Mucosa of stomach (tissue), 1 donor: ENCODE measurements at regions not wholly inside any gene's neighbourhood (a gene's known extent, or its start where the extent isn't known, plus 50 kb on each side); places are given as distances from the start of the nearest gene placed in this dataset.
"Not testable (repeated sequence)": the region's sequence is repeated elsewhere in the genome, so short reads cannot be mapped to it uniquely, and the experiment has no call there.

Source experiments
- H3K27me3 ChIP-seq: one replicate; pipeline ENCODE4 v1.7.0; 2013; ENCODE audit warnings: mild to moderate bottlenecking, low read length; ENCODE audit not compliant: control insufficient read depth, insufficient read depth
- H3K36me3 ChIP-seq: one replicate; pipeline ENCODE4 v1.7.0; 2013; ENCODE audit warnings: low read length; ENCODE audit not compliant: control insufficient read depth, insufficient read depth
- H3K4me1 ChIP-seq: one replicate; pipeline ENCODE4 v1.7.0; 2013; ENCODE audit warnings: mild to moderate bottlenecking, low read length; ENCODE audit not compliant: control insufficient read depth, insufficient read depth
- H3K4me3 ChIP-seq: one replicate; pipeline ENCODE4 v1.7.0; 2013; ENCODE audit warnings: low read length
- H3K9ac ChIP-seq: one replicate; pipeline ENCODE4 v1.7.0; 2013; ENCODE audit warnings: mild to moderate bottlenecking, low read length, moderate library complexity
- H3K9me3 ChIP-seq: one replicate; pipeline ENCODE4 v1.7.0; 2013; ENCODE audit warnings: mild to moderate bottlenecking, low read length, moderate library complexity; ENCODE audit not compliant: control insufficient read depth
- donor health status: Pancreatic carcinoma.

DNA sequence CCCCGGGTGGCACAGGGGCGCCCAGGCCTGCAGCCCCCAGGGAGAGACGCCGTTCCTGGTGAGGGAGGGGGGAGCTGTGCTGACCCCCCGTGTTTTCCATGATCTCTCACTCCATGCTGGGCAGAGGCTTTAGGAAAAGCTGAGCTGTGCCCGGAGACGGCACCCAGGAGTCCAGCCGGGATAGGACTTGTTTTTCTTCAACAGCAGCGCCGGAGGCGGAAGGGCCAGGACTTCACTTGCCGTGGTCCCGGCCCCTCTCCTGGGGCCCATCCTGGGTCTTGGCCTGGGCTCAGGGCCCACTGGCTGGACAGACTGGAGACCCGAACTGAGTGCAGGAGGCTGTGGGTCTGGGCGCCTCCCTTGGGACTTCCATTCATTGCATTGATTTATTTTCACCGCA is 176.8 kb upstream of the ZNF469 start:
- H3K36me3 ChIP-seq, H3K4me3 ChIP-seq, H3K27me3 ChIP-seq, H3K4me1 ChIP-seq, H3K9me3 ChIP-seq, H3K9ac ChIP-seq: not testable (repeated sequence)

DNA sequence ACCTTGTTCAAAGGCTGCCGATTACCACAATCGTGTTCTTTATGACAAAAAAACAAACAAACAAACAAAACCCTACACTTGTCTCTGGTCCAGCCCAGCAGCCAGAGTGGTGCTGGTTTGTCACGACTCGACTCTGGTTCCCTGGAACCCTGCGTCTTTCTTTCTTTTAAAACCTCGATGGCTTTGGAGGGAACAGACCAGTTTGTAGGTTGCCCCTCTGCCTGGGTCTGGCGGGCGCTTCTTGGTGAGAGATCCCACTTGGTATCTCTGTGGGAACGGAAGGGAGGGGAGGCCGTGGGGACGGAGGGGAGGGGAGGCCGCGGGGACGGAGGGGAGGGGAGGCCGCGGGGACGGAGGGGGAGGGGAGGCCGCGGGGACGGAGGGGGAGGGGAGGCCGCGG is 176.2 kb upstream of the ZNF469 start:
- not testable (repeated sequence) for H3K9ac ChIP-seq, H3K27me3 ChIP-seq, H3K9me3 ChIP-seq, H3K36me3 ChIP-seq, H3K4me1 ChIP-seq, H3K4me3 ChIP-seq

DNA sequence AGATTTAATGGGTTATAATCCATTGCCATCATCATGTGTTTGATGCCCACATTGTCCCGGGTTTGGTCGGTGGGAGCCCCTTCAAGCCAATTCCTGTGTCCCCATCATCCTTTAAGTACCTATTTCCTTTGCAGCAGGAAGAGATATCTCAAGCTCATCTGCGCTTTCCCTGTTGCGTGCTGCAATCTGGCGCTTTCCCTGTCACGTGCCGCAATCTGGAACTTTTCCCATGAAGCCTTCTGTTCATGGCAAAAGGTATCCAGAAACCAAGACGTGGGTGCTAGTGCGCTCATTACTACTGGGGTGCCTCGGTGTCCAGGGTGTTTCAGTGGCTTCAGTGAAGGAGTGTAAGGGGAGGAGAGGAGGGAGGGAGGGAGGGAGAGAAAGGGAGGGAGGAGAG is 174.6 kb upstream of the ZNF469 start:
- Histone ChIP-seq H3K4me3 (no peak overlapping the region), H3K27me3 (no peaks in the 10 kb centered on the region), H3K36me3 (no peaks in the 10 kb centered on the region), H3K9ac (no peak overlapping the region), H3K4me1 (no peaks in the 10 kb centered on the region), H3K9me3 (no peaks in the 10 kb centered on the region)

GRCh38 chr16:88208776-88209175 is 174.0 kb upstream of the ZNF469 start:
- H3K36me3 ChIP-seq, H3K9me3 ChIP-seq, H3K9ac ChIP-seq, H3K27me3 ChIP-seq, H3K4me1 ChIP-seq, H3K4me3 ChIP-seq: not testable (repeated sequence)

GRCh38 chr16:88209579-88209978 is 173.2 kb upstream of the ZNF469 start:
- H3K4me1 ChIP-seq, H3K9me3 ChIP-seq, H3K9ac ChIP-seq, H3K4me3 ChIP-seq, H3K27me3 ChIP-seq, H3K36me3 ChIP-seq: not testable (repeated sequence)

DNA sequence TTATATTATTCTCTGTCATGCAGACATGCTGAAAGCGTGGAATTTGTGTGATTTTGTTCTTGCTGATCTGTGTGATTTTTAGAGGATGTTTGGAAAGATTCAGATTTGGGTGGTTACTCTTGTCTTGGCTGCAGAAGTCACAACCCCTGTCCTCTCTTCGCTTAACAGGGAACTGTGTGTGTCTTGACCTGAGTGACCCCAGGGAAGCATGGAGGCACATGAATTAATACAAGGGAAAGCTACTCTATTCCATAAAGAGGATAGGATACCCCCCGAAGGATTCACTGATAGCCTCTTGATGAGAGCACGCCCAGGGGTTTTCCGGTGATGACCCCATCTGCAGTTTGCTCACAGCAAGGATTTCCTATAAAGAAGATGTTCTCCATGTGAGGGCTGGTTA is 168.8 kb upstream of the ZNF469 start:
- H3K9me3 ChIP-seq = not testable (repeated sequence)

DNA sequence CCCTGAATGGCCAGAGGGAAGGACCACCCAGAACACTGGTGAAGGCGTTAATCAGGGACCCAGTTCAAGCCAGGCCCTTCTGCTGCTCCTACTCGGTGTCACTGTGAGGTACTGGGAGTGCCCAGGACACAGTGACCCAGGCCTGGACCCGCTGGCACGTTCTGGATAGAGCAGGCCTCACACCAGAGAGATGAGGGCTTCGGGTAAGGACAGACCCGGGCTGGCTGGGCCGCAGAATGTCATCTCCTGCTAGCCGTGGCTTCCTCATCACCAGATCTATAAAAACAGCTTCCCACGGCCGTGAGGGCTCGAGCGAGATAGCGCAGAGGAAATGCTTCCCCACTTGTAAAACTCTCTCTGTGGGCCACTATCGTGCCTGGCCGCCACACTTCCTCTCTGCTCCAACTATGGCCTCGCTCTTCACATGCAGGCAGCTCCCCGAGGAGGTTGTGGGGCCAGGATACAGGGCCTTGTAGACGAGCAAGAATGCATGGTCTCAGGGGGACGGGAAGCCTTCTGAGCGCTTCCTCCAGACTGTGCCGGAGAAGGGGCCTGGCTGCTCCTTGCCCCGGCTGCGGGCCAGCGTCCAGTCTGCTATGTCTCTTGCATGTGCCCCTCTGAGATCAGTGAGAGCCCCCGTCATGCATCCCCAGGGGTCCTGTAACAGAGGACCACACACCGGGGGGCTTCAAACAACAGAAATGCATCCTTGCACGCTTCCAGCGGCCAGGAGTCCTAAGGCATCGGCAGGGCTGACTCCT is 161.6 kb upstream of the ZNF469 start:
- not testable (repeated sequence) for H3K4me1 ChIP-seq, H3K4me3 ChIP-seq, H3K36me3 ChIP-seq, H3K9me3 ChIP-seq, H3K9ac ChIP-seq, H3K27me3 ChIP-seq

More for the DNA sequence above, 168.8 kb upstream of the ZNF469 start:
- H3K4me1 ChIP-seq, H3K36me3 ChIP-seq, H3K4me3 ChIP-seq, H3K9ac ChIP-seq, H3K27me3 ChIP-seq: not testable (repeated sequence)

- H3K27me3 ChIP-seq, H3K36me3 ChIP-seq, H3K9me3 ChIP-seq, H3K4me3 ChIP-seq, H3K9ac ChIP-seq, H3K4me1 ChIP-seq: not testable (repeated sequence)
These were observed 159.1 kb upstream of the ZNF469 start for GRCh38 chr16:88223696-88224095.

- H3K36me3 ChIP-seq, H3K9me3 ChIP-seq, H3K9ac ChIP-seq, H3K4me3 ChIP-seq, H3K4me1 ChIP-seq, H3K27me3 ChIP-seq: not testable (repeated sequence)
These were observed 158.4 kb upstream of the ZNF469 start for GRCh38 chr16:88224131-88224898.

- not testable (repeated sequence) for H3K4me1 ChIP-seq, H3K9me3 ChIP-seq, H3K9ac ChIP-seq, H3K27me3 ChIP-seq, H3K4me3 ChIP-seq, H3K36me3 ChIP-seq
These were observed 157.0 kb upstream of the ZNF469 start for GRCh38 chr16:88225640-88226230.

DNA sequence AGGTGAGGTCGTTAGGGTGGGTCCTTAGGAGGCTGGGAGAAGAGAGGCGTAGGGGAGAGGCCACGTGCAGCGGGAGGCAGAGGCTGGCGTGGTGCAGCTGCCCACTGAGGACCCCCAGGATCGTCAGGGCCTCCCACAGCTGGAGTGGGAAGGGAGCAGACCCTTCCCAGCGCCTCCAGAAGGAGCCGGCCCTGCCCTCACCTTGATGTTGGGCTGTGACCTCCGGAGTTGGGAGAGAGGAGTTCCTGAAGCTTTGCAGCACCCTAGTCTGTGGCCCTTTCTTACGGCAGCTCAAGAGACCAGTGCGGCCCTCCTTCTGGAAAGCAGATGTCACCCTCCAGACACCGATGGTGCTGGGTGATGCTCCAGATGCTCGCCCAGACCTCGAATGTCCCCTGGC is 156.5 kb upstream of the ZNF469 start:
- H3K9me3 ChIP-seq, H3K9ac ChIP-seq, H3K4me1 ChIP-seq, H3K4me3 ChIP-seq, H3K36me3 ChIP-seq, H3K27me3 ChIP-seq: not testable (repeated sequence)

DNA sequence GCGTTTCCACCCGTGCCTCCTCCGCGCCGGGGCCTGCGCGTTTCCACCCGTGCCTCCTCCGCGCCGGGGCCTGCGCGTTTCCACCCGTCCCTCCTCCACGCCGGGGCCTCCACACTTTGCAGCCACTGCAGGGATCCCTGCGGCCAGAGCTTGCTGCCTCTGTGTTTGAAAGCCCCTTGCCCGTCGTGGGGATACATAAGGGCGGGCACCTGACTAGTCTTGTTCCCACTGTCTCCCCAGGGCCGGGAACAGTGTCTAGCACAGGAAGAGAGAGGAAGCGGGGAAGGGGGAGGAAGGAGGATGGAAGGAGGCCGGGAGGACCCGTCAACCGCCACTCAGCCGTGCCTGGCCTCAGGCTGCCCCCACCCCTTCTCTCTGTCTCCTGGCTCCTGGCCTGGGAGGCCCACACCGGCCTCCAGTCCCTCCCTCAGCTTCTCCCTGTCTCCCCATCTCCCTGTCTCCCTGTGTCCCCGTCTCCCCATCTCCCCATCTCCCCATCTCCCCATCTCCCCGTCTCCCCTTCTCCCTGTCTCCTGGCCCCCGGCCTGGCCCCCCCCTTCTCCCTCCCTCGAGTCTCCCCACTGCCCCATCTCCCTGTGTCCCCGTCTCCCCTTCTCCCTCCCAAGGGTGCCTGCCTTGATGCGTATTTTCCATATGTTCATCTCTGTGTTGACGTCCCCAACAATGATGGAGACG is 155.6 kb upstream of the ZNF469 start:
- not testable (repeated sequence) for H3K4me1 ChIP-seq, H3K27me3 ChIP-seq, H3K36me3 ChIP-seq, H3K4me3 ChIP-seq, H3K9ac ChIP-seq, H3K9me3 ChIP-seq
